Stimulated activated CD4-positive, alpha-beta T cell treated with anti-CD3 and anti-CD28 coated beads, Interleukin-12 subunit alpha, Interleukin-12 subunit beta, amount 100 ng/mL, for 48 hours (primary cell): ENCODE measurements at regions not wholly inside any gene's neighbourhood (a gene's known extent, or its start where the extent isn't known, plus 50 kb on each side); places are given as distances from the start of the nearest gene placed in this dataset.
"Not testable (repeated sequence)": the region's sequence is repeated elsewhere in the genome, so short reads cannot be mapped to it uniquely, and the experiment has no call there.

ENCODE experiments used
- DNase-seq, 3 donors: peaks; one replicate each; pipeline ENCODE4 v3.0.0-alpha.2; 2020; ENCODE audit warnings: low read depth in 2 of 3, low spot score in 1 of 3

GRCh38 chr1:219434285-219434922 lies 178.5 kb downstream of the ZC3H11B start:
- no peak for DNase-seq

- DNase-seq, result no peak
Measured at GRCh38 chr1:219433496-219434131, 179.3 kb downstream of the ZC3H11B start.

DNA sequence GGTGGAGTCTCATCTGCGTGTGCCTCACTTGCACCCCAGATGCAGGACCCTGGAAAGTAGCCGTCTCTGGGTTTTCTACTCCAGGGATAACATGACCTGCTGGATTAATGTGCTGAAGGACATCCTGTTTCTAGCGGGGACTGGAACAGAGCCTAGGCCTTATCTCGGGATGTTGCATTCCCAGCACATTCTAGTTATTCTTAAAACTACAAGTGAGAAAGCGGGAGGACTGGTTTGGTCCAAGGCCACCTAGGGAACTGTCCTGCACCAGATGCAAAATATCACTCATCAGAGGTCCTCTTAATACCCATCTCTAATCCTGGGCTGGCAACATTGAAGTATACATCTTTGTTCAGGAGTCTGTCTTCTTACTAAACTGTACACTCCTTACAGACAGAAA lies 179.9 kb downstream of the ZC3H11B start:
- DNase-seq, result no peak

DNA sequence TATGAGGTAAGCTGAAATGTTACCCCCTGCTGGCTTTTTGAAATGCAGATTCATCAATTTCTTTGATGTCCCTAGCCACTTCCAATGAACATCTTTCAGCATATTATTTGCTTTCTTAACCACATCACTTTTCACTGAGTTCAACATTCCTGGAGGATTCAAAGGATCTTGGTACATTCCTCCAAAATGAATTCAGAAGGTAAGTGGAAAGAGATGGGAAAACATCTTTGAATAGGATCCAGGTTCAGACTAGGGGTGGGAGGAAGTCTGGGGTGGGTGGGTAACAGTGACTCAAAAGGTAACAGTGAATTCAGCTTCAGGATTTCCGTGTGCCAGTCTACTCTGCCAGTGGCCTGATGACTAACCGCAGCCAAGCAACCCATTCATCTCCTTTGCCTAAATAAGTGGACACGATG lies 180.7 kb downstream of the ZC3H11B start:
- DNase-seq, result no peak

DNA sequence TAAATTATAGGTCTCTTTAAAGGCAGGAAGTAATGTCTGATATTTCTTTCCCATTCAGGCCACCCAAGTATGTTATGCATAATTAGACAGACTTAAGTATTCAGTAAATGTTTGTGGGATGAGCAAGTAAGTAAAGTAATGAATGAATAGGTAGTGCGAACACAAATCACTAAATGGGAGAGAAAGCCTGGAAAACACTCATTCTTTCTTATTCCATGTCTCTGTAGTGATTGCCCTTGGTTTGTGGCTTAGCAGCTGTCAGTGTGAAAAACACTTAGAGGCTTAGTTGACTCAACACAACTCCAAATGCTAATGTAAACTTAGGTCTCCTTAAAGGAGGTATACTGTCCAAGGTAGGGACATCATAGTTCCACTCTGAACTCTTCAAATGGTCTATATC lies 182.5 kb downstream of the ZC3H11B start:
- DNase-seq, result no peak

DNA sequence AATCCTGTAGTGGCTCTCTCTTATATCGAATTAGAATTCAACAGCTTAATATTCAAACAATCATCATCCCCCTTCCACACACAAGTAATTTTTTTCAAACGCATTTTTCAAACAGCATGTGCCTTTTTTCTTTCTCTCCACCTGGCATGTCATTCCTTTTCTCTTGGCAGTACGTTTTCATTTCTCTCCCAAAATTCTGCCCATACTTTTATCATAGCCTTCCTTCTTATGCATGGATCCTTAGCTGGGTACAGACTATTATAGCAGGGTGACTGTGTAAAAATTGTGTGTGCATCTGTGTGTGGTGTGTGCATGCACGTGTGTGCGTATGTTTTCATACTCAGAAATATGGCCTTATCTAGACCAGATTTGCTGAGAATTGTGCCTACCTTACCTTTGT lies 184.3 kb downstream of the ZC3H11B start:
- DNase-seq, result no peak

GRCh38 chr1:219427989-219428388 lies 184.9 kb downstream of the ZC3H11B start:
- no peak for DNase-seq

DNA sequence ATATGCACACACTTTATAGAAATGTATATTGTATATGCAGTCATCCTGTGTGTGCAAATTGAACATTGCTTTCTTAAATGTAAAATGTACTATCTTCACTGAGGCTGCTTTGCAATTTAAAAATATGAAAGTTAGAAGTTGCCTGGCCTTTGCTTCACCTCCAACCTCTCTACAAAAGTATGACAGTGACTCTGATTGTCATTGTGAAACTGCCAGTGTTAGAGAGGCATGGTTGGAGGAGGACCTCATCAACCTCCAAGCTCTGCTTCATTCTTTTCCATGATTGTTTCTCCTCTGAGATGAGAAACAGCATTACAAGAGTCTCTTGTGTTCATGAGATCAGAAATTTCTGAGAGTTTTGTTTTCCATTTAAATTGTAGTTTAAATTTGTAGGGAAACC lies 185.5 kb downstream of the ZC3H11B start:
- no peak for DNase-seq

DNA sequence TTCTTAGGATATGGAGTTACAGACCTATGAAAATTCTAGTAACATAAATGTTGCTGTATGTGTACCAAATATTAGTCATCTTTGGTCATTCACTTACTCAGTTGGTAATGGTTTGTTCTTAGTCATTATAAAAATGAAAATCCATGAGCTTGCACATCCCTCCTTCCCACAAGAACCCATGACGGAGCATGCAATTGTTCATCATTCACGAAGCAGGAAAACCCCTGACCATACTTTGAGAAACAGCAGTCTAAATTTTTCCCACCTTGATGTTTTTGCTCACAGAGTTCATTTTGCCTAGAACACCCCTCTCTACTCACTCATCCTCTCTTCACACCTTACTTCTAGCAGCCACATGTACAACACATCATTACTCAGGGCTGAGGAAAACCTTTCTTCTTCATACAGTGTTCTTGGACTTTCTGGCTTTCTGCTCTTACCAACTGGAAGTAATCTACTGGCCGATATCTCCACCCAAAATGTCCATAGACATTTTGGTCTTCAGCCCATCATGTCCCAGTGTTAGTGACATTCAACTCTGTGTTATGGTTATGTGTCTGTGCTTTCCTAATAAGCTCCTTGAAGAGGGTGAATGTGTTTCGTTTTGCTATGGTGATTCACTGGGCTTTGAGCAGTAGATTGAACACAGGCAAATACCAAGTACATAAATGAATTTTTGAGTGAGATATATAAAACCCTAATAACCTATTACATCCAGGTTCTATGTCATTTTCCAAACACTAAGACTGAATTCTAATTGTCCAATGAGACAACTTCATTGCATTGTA lies 189.9 kb downstream of the ZC3H11B start:
- peak in 1 of 3 donors; percentile 2 for DNase-seq

GRCh38 chr1:219420913-219421312 lies 192.0 kb downstream of the ZC3H11B start:
- no peak for DNase-seq

DNA sequence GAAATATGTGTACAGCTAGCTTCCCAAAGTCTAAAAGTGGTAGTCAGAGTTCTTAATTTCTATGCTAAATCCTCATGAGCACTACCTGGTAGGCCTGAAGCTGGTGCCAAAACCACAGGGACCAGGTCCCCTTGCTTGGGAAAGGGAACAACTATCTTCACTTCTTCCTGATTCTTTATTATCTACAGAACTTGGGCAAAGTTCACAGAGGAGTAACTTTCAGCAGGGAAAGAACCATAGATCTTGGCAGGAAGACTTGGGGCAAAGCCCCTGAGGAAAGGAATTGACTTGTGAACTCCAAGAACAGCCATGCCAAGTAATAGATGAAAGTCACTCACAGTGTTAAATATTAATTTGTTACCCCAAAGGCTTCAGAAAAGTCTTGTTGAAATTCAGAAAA lies 193.0 kb downstream of the ZC3H11B start:
- DNase-seq, result no peak

GRCh38 chr1:219419065-219419464 lies 193.8 kb downstream of the ZC3H11B start:
- no peak for DNase-seq

DNA sequence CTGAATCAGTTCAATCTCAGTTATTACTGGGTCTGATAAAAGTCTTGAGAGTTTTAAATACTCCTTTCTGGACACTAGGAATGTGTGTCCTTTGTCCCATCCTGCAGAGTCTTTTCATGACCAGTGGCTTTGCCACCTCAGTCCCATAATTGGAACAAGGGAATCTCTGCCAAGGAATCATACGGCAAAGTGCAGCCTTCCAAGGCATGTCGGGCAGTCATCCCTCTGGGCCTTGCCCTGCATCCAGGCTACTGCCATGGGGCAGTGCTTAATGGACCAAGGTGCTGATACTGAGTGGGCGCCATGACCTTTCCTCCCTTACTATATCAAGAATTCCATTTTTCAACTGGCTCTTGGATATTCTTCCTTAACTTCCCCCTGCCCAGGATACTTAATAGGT lies 195.3 kb downstream of the ZC3H11B start:
- no peak for DNase-seq

DNA sequence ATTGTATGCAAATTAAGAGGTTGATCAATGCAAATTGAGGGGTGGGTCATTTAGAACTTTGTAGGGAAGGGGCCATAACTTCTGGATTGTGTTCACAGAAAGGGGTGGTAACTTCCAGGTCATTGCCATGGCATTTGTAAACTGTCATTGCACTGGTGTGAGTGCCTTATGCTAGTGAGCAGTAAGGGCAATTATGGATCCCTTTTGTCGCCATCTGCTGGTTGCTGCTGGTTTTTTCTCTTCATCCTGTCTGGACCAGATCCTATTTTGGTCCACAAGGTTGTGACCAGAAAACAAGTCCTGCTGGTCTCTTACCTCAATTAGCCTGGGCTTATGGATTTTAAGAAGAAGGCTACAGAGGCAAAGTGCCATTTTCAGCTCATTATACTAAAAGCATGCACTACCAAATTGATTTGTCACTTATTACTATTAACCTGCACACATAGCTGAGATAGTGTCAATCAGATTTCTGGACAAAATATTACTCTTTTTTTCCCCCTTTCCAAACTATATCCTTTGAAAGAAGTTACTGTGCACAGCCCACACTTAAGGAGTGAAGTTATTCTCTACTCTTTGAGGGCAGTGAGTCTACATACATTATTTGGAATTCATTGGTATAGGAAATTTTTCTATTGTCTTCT lies 196.2 kb downstream of the ZC3H11B start:
- DNase-seq, result peak; percentile 36 to 62 (median 43)

DNA sequence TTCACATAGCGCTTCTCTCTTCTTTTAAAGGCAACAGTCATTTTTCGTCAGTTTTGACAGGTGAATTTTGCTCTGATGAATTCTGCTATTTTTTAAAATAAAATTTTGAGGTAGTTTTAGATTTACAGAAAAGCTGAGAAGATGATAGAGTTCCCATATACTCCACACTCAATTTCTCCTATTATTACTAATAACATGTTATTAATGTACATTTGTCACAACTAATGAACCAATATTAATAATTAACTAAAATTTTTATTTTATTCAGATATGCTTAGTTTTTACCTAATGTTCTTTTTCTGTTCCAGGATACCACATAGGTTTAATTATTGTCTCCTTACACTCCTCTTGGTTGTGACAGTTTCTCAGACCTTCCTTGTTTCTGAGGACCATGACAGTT lies 197.0 kb downstream of the ZC3H11B start:
- no peak for DNase-seq

GRCh38 chr1:219415433-219415832 lies 197.5 kb downstream of the ZC3H11B start:
- DNase-seq, result no peak

GRCh38 chr1:219414250-219414649 lies 198.7 kb downstream of the ZC3H11B start:
- DNase-seq, result no peak

- no peak for DNase-seq
Measured at GRCh38 chr1:219413536-219413935, 199.4 kb downstream of the ZC3H11B start.

DNA sequence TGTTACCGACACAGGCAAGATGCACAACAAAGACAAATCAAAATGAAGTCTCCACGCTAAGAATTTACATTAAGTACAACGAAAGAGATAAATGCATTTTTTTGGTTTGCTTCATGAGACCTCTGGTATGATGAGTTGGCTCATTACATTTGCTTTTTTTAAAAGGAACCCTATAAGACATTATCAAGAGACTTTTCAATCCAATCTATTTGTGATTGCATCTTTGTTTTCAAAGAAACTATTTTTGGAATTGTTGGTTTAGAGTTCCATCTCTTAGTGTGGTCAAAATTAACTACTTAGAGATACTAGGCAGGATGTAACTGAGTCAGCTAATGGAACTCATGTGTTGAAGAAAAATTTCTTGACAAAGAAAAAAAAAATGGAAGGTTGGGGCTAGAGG lies 200.1 kb downstream of the ZC3H11B start:
- DNase-seq, result no peak

DNA sequence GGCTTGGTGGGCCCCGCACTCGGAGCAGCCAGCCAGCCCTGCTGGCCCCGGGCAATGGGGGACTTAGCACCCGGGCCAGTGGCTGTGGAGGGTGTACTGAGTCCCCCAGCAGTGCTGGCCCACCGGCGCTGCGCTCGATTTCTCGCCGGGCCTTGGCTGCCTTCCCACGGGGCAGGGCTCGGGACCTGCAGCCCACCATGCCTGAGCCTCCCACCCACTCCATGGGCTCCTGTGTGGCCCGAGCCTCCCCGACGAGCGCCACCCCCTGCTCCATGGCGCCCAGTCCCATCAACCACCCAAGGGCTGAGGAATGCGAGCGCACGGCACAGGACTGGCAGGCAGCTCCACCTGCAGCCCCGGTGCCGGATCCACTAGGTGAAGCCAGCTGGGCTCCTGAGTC lies 202.2 kb downstream of the ZC3H11B start:
- DNase-seq, result not testable (repeated sequence)

DNA sequence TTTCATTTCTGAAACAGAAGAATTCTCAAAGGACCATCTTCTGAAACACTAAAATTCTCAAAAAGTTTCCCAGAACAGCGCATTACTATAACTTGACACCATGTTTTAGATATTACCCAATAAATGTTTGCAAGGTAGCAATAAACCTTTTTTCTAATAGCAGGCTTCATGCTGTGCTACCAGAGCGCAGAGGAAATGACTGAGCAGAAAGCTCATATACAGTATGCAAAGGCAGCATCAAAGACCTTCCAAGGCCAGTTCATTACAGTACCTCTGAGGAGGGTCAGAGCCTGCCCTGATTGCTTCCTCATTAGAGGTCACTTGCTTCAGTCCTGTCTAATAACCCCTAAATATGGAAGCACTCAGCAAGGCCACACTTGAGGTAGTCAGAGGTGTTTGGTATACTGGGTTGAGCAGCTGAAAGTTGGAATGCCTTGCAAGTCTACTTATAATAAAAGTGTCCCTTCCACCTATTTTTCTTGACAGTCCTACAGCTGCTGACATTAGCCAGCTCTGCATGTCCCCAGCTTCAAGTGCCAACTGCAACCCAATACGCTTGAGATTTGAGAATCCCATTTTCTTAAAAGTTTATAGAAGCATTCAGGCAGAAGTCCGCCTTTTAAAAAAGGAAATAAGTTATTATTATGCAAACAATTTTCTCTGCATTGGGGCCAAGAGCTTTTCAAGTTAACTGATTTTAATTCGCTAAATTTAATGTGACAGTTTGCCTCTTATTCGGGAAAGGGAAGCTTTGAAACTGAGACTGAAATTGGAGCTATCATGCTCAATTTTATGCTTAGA lies 207.2 kb downstream of the ZC3H11B start:
- no peak for DNase-seq
